RWPE1 (cell line): ENCODE measurements at regions not wholly inside any gene's neighbourhood (a gene's known extent, or its start where the extent isn't known, plus 50 kb on each side); places are given as distances from the start of the nearest gene placed in this dataset.

Experiments used
- CTCF ChIA-PET: fragments of 350-600 bp; sonication (Branson Sonifier 250); formaldehyde crosslinking; extraction: SDS; loops from one replicate; lab custom pipeline; 2021; lab: Yijun Ruan, JAX
- POLR2A ChIA-PET: fragments of 400-600 bp; formaldehyde crosslinking; extraction: SDS; loops from one replicate; lab custom pipeline; 2020; ENCODE audit warnings: antibody characterized with exemption; ENCODE audit not compliant: low non-redundant PET; lab: Yijun Ruan, JAX
- DNase-seq: peaks from one replicate; pipeline ENCODE4 v3.0.0; 2012; ENCODE audit warnings: low spot score
- H3K27ac ChIP-seq: fragments of 450-650 bp; 2 replicates; pipeline ENCODE4 v1.5.1; 2017
- CTCF ChIP-seq: fragments of 450-650 bp; conservative IDR thresholded peaks from 2 replicates; pipeline ENCODE4 v1.5.1; 2017; ENCODE audit warnings: low read depth, mild to moderate bottlenecking

GRCh38 chr2:194105358-194105757 lies 1551.7 kb upstream of the SLC39A10 start:
- TF ChIP-seq CTCF: no peak
- ChIA-PET POLR2A (no interaction called here), CTCF (no interaction called here)
- no peak for DNase-seq
- no peak overlapping the region for H3K27ac ChIP-seq

- CTCF ChIA-PET: no interaction called here
- no peak for TF ChIP-seq CTCF
- no peak for DNase-seq
- H3K27ac ChIP-seq: no peak overlapping the region
- POLR2A ChIA-PET: no interaction called here
These were observed 1552.3 kb upstream of the SLC39A10 start for GRCh38 chr2:194104687-194105086.

DNA sequence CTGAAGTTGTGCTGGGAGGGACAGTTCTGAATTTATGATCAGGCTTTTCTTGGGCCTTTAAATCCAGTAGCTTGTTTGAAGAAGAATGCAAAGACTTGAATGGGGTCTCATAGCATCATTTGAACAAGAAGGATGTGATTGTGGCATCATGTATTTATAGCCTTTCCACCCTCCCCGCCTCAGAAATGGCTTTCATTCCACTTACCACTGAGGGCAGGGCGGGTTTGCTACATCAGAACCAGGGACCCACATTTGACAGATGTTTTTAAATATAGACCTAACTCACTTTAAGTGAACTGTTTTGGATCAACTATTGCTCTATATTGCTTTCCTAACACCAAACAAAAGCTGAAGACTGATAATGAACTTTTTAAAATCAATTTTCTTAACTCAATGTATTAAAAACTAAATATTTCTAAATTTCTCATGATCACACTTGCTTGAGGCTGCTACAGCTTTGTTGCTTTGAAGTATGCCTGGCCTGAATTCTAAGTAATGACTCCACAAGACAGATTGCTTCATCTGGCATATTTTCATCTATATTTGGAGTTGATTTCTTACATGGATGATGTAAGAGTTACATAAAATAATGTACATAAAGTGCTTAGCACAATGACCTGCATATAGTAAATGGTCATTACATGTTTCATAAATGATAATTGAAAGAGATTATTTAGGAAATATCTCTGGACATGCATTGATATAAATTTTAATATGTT lies 1552.9 kb upstream of the SLC39A10 start:
- CTCF ChIA-PET: no interaction called here
- POLR2A ChIA-PET: no interaction called here
- no peak for DNase-seq
- TF ChIP-seq CTCF: no peak
- H3K27ac ChIP-seq: no peak overlapping the region

DNA sequence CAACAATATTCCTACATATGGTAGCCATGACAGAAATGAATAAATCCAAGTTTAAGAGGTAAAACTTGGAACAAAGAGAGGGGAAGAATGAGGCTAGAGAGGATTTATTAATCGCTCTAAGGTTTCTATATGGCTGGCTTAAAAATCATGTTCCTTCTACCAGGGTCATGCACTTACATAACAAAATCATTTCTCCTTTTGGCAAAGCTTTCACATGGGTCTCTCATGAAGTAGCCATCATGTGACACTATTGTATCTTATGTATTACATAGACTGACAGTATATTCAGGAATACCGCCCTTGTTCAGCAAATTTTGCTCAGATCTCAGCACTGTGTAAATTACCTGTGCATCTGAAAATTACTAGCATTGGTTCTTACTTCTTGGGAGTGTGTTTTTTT lies 1554.5 kb upstream of the SLC39A10 start:
- POLR2A ChIA-PET: no interaction called here
- no peak for DNase-seq
- CTCF ChIA-PET: interaction anchor here (0.7 to 0.9 kb wide), 2 partner anchors 10 to 924 kb away, joined by 3 read pairs; no protein-coding TSS in a partner anchor
- no peak for TF ChIP-seq CTCF
- H3K27ac ChIP-seq: no peak overlapping the region

GRCh38 chr2:194100201-194100600 lies 1556.8 kb upstream of the SLC39A10 start:
- POLR2A ChIA-PET: no interaction called here
- TF ChIP-seq CTCF: no peak
- CTCF ChIA-PET: no interaction called here
- DNase-seq: no peak
- no peak overlapping the region for H3K27ac ChIP-seq

DNA sequence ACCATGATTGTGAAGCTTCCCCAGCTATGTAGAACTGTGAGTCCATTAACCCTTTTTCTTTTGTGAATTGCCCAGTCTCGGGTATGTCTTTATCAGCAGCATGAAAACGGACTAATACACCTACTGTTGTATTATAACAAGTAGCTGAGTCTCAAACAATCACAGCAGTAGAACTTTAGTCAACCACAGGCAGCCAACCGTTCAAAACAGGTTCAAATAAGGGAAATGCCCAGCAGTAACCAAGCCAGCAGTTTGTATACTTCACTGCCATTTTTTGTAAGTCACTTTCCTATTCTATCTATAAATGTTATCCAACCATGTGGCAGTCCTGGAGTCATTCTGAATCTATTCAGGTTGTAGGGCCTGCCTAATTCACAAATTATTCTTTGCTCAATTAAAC lies 1560.6 kb upstream of the SLC39A10 start:
- POLR2A ChIA-PET: no interaction called here
- TF ChIP-seq CTCF: no peak
- CTCF ChIA-PET: no interaction called here

More for the DNA sequence above, 1560.6 kb upstream of the SLC39A10 start:
- H3K27ac ChIP-seq: no peak overlapping the region
- DNase-seq: no peak
